ENCODE measurements at regions not wholly inside any gene's neighbourhood (a gene's known extent, or its start where the extent isn't known, plus 50 kb on each side); places are given as distances from the start of the nearest gene placed in this dataset.

GRCh38 chr11:122310766-122311165 is 194.8 kb upstream of the BLID start:
- no peak for DNase-seq

DNA sequence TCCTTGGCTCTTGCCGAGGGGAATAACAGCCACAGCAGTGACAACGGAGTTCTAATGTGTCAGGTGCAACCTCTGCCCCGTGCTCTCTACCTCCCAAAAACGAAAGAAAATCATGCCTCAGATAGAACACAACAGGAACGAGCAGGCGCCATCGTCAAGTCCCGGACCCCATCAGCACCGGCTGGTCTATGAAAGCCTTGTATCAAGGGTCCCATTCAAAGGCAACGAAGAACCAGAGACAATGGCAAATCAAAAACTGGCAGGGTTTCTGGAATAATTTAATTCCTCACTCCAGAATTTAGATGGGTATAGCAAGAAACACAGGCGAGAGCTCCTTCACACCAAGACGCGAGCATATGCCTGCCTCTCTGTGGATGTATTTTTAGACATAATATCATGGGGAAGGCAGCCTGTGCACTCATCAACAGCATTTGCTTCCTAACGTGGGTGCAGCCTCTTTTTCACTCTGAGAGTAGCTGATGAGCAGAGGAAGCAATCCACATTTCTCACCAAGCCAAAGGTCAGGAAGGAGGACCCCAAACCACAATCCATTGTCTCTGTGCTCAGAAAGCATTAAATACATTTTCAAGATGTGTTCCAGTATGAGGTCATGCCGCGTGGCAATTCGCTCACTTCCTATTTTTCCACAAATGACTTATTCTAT is 193.4 kb upstream of the BLID start:
- DNase-seq, result no peak

DNA sequence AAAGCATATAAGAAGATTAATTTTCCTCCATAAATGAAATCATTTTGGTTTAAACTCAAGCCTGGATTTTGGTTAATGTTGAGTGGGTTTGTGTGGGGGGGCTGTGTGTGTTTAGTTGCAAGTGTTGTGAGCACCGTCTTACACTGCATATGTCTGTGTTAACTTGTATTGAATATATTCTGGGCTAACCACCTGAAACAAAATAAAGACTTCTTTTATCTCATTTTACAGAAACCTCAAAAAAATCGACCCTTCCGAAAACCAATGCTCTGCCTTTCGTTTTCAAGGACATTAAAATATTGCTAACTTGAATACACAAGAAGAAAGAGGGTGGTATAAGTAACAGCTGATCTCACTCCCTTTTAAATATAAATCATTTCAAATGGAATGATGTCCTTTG is 192.2 kb upstream of the BLID start:
- DNase-seq, result no peak

GRCh38 chr11:122307476-122308035 is 191.5 kb upstream of the BLID start:
- no peak for DNase-seq

- no peak for DNase-seq
Observed at GRCh38 chr11:122306831-122307391, 190.9 kb upstream of the BLID start.

- DNase-seq, result no peak
Observed at GRCh38 chr11:122305426-122306320, 189.7 kb upstream of the BLID start.

- no peak for DNase-seq
Observed at GRCh38 chr11:122304973-122305372, 189.0 kb upstream of the BLID start.

DNA sequence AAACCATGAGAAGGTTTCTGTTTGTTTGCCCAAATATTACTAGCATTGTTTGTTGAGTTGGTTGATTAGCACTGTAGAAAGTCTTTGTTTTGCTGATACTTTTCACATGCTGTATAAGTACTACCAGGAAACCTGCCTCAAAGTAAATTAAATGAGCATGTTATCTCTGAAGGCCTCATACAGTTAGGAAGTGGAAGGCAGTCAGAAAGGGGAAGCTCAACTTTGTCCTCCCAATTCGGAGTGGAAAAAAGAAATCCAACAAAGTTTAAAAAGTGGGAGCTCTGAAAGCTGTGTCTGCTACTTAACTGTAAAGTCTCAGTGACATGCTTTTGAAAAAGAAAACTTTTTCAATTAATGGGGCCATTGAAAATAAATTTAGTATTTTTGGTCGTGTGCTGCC is 188.3 kb upstream of the BLID start:
- DNase-seq, result no peak

DNA sequence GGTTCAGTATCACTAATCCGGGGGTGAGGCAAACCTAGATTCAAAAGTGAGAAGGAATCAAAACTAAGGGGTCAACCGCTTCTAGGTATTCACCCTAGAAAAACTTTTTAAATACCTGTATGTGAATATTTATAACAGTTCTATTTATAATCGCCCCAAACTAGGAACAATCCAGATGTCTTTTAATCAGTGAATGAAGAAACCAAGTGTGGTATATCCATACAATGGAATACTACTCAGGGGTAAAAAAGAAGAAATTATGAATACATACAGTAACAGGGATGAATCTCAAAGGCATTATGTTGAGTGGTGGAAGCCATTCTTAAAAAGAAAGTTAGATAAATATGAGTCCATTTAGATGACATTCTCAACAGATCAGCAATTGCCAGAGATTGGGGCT is 178.0 kb upstream of the BLID start:
- DNase-seq, result no peak

GRCh38 chr11:122293296-122294023 is 177.4 kb upstream of the BLID start:
- DNase-seq, result no peak

- no peak for DNase-seq
Observed at GRCh38 chr11:122287401-122287800, 171.4 kb upstream of the BLID start.

DNA sequence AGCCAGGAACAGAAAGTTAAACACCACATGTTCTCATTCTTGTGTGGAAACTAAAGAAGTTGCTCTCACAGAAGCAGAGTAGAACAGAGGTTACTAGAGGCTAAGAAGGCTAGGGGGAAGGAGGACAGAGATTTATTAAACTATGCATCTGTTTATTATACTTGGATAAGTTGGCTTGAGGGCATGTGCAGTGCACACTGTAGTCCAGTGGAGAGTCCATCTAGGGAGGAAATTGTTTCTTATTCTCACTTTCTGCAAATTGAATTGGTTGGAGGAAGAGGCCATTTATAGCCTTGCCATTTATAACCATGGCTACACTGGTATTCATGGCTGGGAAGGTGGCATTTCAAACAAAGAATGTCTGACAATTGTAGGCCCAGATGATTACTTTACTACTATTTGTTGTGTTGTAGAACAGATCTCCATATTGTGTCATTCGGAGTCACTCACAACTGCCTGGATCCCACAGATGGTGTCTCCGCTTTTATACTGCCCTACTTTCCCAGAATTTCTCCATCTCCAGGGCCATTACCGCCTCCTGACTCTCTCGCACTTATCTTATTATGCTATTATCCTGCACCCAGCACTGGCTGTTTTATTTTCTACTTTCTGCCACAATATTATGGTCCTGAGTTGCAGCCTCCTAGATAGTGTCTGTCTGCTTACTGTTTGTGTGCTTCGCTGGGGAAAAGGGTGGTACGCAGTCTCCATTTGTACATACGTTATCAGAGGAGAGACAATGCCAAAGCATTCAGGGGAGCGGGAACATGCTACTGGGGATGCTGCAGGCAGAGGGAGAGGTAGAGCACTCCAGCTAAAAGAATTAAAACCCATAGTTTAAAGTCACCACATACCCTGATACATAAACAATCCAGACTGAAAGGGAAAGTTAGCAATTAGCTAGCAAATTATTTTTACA is 169.3 kb upstream of the BLID start:
- DNase-seq, result no peak

DNA sequence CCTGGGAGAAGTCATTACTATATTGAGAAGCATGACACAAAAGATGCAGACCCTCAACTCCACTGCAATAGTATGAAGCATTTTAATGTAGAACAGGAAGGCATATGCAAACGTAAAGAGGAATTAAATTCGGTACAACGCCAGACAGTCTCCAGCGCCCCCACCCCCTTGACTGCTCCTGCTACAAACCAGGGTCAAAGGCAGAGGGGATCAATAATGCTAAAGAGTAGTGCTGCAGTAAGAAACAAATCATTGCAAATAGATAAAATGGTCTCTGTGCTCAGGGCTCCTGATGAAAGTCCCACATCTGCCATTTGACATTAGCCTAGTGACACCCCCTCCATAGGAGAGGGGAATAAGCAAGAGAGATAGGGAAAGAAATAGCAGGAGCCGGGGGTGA is 164.9 kb upstream of the BLID start:
- no peak for DNase-seq

- DNase-seq, result no peak
Observed at GRCh38 chr11:122279194-122279593, 163.2 kb upstream of the BLID start.

DNA sequence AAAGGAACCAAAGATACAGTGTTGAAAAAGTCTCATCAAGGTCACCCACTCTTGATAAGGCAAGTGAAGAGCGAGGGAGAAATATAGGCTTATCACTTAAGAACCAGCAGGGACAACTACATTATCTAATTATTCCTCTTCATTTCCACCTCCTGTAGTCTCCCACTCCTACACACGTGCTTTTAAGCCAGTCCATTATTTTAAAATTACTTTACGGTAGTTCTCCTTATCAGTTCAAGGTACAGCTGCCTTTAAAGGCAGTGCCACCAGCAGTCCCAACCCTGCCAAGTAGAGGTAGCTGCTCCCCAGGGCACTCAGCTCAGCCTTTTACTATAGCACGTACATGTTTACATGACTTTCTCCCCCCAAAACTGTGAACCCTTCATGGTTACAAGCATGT is 161.5 kb upstream of the BLID start:
- no peak for DNase-seq

GRCh38 chr11:122276221-122276620 is 160.2 kb upstream of the BLID start:
- no peak for DNase-seq

DNA sequence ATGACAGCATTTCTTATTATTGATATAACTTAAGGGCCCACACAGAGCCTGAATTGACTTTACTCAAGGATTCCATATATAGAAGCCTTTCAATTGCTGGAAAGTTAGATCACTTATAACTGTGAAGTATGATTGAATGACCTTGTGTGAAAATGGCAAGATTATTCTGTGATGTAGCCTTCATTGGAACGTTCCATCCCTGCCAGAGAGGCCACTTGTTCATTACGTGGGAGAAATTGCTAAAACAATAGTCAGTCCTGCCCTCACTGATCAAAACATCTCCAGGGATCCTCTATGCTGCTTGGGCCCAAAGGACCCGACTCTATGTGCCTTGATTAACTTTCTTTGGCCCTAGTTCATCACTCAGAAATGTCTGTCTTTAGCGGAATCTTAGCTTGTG is 159.5 kb upstream of the BLID start:
- no peak for DNase-seq

DNA sequence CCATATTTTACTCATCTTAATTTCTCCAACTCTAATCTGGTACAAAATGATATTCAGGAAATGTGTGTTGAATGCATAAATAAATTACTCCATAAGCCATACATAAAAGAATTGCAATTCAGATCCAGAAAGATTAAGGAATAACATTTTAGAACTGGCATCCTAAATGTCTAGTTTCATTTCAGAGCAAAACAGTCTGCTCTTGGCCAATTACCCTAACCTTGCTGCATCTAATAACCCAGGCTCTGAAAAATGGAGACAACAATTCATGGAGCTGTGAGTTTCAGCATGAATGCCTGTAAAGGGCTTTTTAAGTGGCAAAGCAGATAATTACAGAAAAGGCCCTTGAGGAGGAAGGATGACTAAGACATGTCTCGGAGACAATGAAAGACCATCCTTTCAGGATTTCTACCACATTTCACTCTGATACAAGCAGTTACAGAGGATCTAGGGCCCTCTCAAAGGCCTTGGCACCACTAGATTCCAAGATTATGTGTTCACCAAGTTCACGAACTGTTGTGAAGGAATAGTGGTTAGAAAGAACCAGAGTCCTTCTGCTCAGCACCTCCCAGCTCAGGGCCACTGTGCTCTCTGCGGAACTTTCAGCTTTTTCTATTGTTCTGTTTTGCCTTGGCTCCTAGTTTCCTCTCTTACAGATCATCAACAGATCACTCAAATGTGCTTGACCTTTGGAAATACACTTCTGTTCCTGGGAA is 157.6 kb upstream of the BLID start:
- DNase-seq, result no peak

DNA sequence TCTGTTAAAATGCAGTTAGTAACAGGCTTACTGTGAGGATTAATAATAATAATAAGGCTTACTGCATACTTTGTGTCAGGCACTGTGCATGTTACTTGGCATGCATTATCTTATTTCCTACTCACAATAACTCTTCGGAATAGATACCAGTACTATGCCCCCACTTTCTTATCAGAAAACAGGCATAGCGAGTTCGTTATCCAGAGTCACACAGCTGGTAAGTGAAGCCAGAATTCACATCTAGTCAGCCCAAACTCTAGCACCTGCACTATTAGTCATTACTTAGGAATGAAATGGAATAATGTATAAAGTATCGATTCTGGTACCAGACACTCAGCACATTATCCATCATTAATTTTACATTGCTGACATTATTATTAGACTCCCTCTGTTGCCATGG is 155.7 kb upstream of the BLID start:
- no peak for DNase-seq

DNA sequence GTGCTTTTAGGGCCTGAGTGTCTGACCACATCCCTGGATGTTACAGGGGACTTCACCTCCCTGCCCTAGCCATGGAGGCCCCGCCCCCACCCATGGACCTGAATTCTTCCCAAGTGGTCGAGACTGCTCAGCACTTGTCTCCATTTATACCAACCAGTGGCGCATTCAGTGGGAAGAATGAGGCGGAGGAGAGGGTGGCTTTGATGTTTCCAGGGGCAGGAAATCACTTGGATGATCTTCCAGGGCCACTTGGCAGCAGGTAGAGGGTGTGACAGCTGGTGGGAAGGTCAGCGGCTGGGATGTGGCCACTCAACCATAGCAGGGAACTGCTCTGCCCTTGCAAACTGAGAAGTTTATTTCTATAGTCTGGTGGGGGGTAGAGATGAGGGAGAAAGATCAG is 155.1 kb upstream of the BLID start:
- no peak for DNase-seq

- no peak for DNase-seq
Observed at GRCh38 chr11:122270535-122270934, 154.5 kb upstream of the BLID start.

Data from 8988T (cell line).